Naive thymus-derived CD4-positive, alpha-beta T cell (primary cell): ENCODE measurements at regions not wholly inside any gene's neighbourhood (a gene's known extent, or its start where the extent isn't known, plus 50 kb on each side); places are given as distances from the start of the nearest gene placed in this dataset.
A peak's percentile ranks its signal among the peaks of the same experiment; 100 is the strongest.

Experiments used
- ATAC-seq: fragments of 150-1000 bp; cut with Tn5 transposase; 2 replicates; pipeline ENCODE4 v1.10.0; 2021; ENCODE audit warnings: mild to moderate bottlenecking, moderate library complexity
- CTCF ChIA-PET: fragments of 350-600 bp; sonication (Branson Sonifier 250); formaldehyde crosslinking; loops from one replicate; lab custom pipeline; 2021; ENCODE audit warnings: antibody characterized with exemption; lab: Charles Lee
- POLR2A ChIA-PET: fragments of 350-600 bp; sonication (Branson Sonifier 250); formaldehyde crosslinking; loops from one replicate; lab custom pipeline; 2021; ENCODE audit warnings: antibody characterized with exemption, inconsistent platforms; lab: Charles Lee
- DNase-seq, 9 donors: peaks; one replicate each; pipeline versions ENCODE4 v3.0.0 to v3.0.0-alpha.2; 2020 to 2022; ENCODE audit warnings: mixed read lengths in 1 of 9
- H3K27ac ChIP-seq: one replicate; pipeline ENCODE4 v1.7.0; 2013; ENCODE audit warnings: mild to moderate bottlenecking, low read depth, low read length, moderate library complexity
- H3K27me3 ChIP-seq, 2 donors: one replicate each; pipeline ENCODE4 v1.7.0; 2013; ENCODE audit warnings: low read length in 2 of 2, mild to moderate bottlenecking in 2 of 2, moderate library complexity in 2 of 2; ENCODE audit not compliant: control insufficient read depth in 2 of 2, insufficient read depth in 2 of 2
- H3K36me3 ChIP-seq, 3 experiments: 1 replicate in 2 of 3; 2 replicates in 1 of 3; pipeline ENCODE4 v1.7.0; 2013; ENCODE audit warnings: low read length in 3 of 3, mild to moderate bottlenecking in 3 of 3, moderate library complexity in 1 of 3; ENCODE audit not compliant: insufficient read depth in 3 of 3, control insufficient read depth in 2 of 3
- H3K4me1 ChIP-seq, 2 donors: one replicate each; pipeline ENCODE4 v1.7.0; 2013; ENCODE audit warnings: low read length in 2 of 2, mild to moderate bottlenecking in 2 of 2, moderate library complexity in 1 of 2; ENCODE audit not compliant: control insufficient read depth in 2 of 2, insufficient read depth in 2 of 2
- H3K4me3 ChIP-seq: 2 replicates; pipeline ENCODE4 v1.7.0; 2013; ENCODE audit warnings: mild to moderate bottlenecking, low read length
- H3K9me3 ChIP-seq, 3 experiments: 1 replicate in 2 of 3; 2 replicates in 1 of 3; pipeline ENCODE4 v1.7.0; 2013; ENCODE audit warnings: low read length in 3 of 3; ENCODE audit not compliant: control insufficient read depth in 2 of 3
- H3K27ac Mint-ChIP-seq, 9 donors: one replicate each; pipeline ENCODE4 v1.8.0; 2020 to 2022; ENCODE audit warnings: mixed read lengths in 9 of 9, mild to moderate bottlenecking in 8 of 9, moderate library complexity in 5 of 9, inconsistent platforms in 2 of 9
- H3K27me3 Mint-ChIP-seq, 5 donors: one replicate each; pipeline ENCODE4 v1.8.0; 2021 to 2022; ENCODE audit warnings: mixed read lengths in 5 of 5, mild to moderate bottlenecking in 1 of 5
- H3K36me3 Mint-ChIP-seq, 5 donors: one replicate each; pipeline ENCODE4 v1.8.0; 2020 to 2022; ENCODE audit warnings: mixed read lengths in 5 of 5, mild to moderate bottlenecking in 3 of 5, inconsistent platforms in 1 of 5
- H3K4me1 Mint-ChIP-seq, 7 donors: one replicate each; pipeline ENCODE4 v1.8.0; 2020 to 2022; ENCODE audit warnings: mixed read lengths in 7 of 7, mild to moderate bottlenecking in 3 of 7, inconsistent platforms in 1 of 7
- H3K4me3 Mint-ChIP-seq, 10 donors: one replicate each; pipeline ENCODE4 v1.8.0; 2020 to 2022; ENCODE audit warnings: mild to moderate bottlenecking in 10 of 10, mixed read lengths in 10 of 10, moderate library complexity in 6 of 10, inconsistent platforms in 2 of 10
- H3K9me3 Mint-ChIP-seq, 11 donors: one replicate each; pipeline ENCODE4 v1.8.0; 2020 to 2022; ENCODE audit warnings: mixed read lengths in 11 of 11, mild to moderate bottlenecking in 4 of 11, inconsistent platforms in 1 of 11, moderate library complexity in 1 of 11
- intact Hi-C, 2 donors: fragments of 100-400 bp; cut with micrococcal nuclease; formaldehyde crosslinking; loops; one replicate each; pipeline ENCODE4 v1.15.1; 2023

DNA sequence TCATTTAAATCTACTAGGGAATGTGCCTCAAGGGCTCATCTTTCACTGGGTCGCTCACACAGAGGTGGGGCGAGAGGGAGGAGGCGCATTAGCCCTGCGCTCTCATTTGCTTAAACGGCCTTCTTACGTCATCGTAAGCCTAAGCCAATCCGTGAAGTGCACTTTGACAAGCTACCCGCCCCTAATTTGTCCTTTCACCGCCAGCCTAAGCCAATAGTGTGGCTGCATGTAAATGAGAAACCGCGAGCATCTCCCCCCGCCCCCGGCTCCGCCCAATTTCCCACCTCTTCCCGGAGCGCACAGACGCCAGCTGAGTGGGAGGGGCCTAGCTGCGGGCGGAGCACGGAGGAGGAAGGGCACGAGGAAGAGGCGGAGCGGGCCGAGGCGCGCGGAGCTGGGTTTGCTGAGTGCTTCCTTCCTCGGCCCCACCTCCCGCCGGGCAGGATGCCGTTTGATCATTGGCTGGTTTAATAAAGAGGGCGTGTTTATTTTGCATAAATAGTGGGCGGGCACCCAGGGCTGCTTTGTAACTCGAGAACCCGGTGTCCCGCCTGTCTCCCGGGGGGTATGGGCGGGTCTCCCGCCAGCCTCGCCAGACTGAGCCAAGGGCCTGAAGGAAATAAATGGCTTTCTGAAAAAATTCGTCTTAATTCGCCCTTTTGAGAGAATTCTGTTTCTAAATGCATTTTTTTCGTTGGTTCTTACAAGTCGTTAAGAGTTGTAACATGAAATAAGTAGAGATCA lies 289.6 kb upstream of the NFE2L3 start:
- H3K27me3 Mint-ChIP-seq, result peaks cover 22 to 82% (median 62%) of the 10 kb centered on the region in 5 donors
- ChIA-PET CTCF (interaction anchor here (0.9 kb wide), 1 partner anchor 33 kb away, joined by 4 read pairs; no protein-coding TSS in a partner anchor), POLR2A (interaction anchor here (0.7 to 1.6 kb wide), 2 partner anchors 11 to 798 kb away, joined by 3 to 4 read pairs; no protein-coding TSS in a partner anchor)
- Histone ChIP-seq H3K36me3 (no peaks in the 10 kb centered on the region), H3K9me3 (peaks cover 0 to 28% (median 0%) of the 10 kb centered on the region in 3 experiments), H3K4me1 (peaks cover 0 to 6% of the 10 kb centered on the region in 2 donors), H3K27ac (no peak overlapping the region), H3K4me3 (peak overlapping the region; percentile 4), H3K27me3 (peaks cover 35 to 87% of the 10 kb centered on the region in 2 donors)
- peak overlapping the region in 8 of 9 donors; percentile 14 to 88 (median 84) for H3K27ac Mint-ChIP-seq
- H3K4me1 Mint-ChIP-seq, result peaks cover 8 to 46% (median 20%) of the 10 kb centered on the region in 7 donors
- H3K4me3 Mint-ChIP-seq, result peak overlapping the region in 8 of 10 donors; percentile 38 to 87 (median 61)
- peaks cover 0 to 25% (median 0%) of the 10 kb centered on the region in 5 donors for H3K36me3 Mint-ChIP-seq
- peaks cover 4 to 51% (median 20%) of the 10 kb centered on the region in 11 donors for H3K9me3 Mint-ChIP-seq
- ATAC-seq, result peak; percentile 93
- peak; percentile 32 to 95 (median 49) for DNase-seq
- intact Hi-C loops, result loop anchor here in 1 of 2 donors (1.0 to 10.0 kb wide), 12 partner anchors 30 to 1800 kb away; partner anchors contain the start of genes HIBADH, HNRNPA2B1, HOXA11 and NFE2L3

DNA sequence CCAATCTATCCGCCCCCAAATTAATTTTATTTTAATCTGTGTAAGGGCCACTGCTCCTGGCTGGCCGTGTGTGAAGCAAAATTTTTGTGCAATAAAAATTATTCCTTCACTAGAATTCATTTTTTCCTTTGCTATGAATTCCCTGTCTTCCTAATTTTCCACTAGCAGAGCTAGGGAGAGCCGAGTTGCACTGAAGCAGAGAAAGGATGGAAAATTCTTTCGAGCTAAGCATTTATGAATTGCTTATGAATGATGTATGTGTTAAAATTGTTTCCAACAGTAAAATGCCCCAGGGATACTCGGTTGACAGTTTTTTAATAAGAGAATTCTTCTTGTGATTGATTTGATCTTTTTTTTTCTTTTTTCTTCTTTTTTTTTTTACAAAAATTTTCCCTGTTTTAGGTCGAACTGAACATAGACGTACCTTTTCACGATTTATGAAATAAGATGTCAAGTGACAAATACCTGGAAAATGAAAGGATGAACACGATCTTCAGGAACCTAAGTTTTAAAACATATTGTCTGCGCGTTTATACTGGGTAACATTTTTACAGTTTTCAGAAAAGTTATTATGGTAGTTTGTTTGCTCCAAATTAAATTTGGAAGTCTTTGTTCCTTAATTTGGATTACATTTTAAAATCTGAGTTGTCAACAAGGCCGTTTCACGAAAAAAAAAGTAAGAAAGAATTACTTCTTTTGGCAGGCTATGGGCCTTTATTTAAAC lies 288.8 kb upstream of the NFE2L3 start:
- H3K27ac ChIP-seq, result no peak overlapping the region
- H3K4me3 ChIP-seq, result no peak overlapping the region
- Mint-ChIP-seq H3K27ac (peak overlapping the region in 6 of 9 donors; percentile 70 to 88 (median 80)), H3K27me3 (peaks cover 30 to 89% (median 69%) of the 10 kb centered on the region in 5 donors), H3K9me3 (peaks cover 4 to 51% (median 20%) of the 10 kb centered on the region in 11 donors), H3K36me3 (peaks cover 0 to 25% (median 0%) of the 10 kb centered on the region in 5 donors), H3K4me1 (peaks cover 8 to 46% (median 20%) of the 10 kb centered on the region in 7 donors), H3K4me3 (peak overlapping the region in 6 of 10 donors; percentile 50 to 87 (median 64))
- peaks cover 32 to 86% of the 10 kb centered on the region in 2 donors for H3K27me3 ChIP-seq
- no peaks in the 10 kb centered on the region for H3K36me3 ChIP-seq
- peaks cover 0 to 24% (median 0%) of the 10 kb centered on the region in 3 experiments for H3K9me3 ChIP-seq
- ATAC-seq, result no peak
- peaks cover 0 to 6% of the 10 kb centered on the region in 2 donors for H3K4me1 ChIP-seq
- no peak for DNase-seq
- intact Hi-C loops, result loop anchor here in 1 of 2 donors (2.0 to 10.0 kb wide), 8 partner anchors 30 to 1800 kb away; partner anchors contain the start of genes HIBADH, HOXA11, NFE2L3 and PALS2
- POLR2A ChIA-PET, result interaction anchor here (1.6 kb wide), 1 partner anchor 11 kb away, joined by 4 read pairs; no protein-coding TSS in a partner anchor
- CTCF ChIA-PET, result interaction anchor here (0.9 kb wide), 1 partner anchor 32 kb away, joined by 4 read pairs; no protein-coding TSS in a partner anchor

DNA sequence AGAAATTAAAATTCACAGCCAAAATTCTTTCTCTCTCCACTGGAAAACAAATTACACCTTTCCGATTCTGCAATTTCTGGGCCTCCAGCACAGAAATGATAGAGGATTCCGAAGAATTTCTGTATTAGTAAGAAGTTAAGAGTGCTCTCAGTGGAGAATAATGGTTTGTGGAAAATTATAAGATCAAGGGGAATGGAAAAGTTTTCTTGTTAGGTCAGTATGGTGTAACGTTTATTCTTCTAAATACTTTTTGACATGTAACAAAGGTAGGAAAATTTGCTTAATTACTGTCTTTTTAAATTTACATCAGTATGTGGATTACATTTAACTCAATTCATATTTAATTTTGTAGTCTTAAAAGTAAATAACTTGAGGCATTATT lies 288.3 kb upstream of the NFE2L3 start:
- peak overlapping the region in 3 of 9 donors; percentile 43 to 83 (median 76) for H3K27ac Mint-ChIP-seq
- DNase-seq (no peak), ATAC-seq (no peak)
- H3K36me3 Mint-ChIP-seq, result peaks cover 0 to 25% (median 0%) of the 10 kb centered on the region in 5 donors
- H3K4me3 Mint-ChIP-seq, result peak overlapping the region in 5 of 10 donors; percentile 27 to 71 (median 65)
- H3K4me1 Mint-ChIP-seq, result peaks cover 8 to 43% (median 20%) of the 10 kb centered on the region in 7 donors
- peaks cover 0 to 6% of the 10 kb centered on the region in 2 donors for H3K4me1 ChIP-seq
- peaks cover 4 to 49% (median 20%) of the 10 kb centered on the region in 11 donors for H3K9me3 Mint-ChIP-seq
- H3K27ac ChIP-seq, result no peak overlapping the region
- H3K4me3 ChIP-seq, result no peak overlapping the region
- H3K27me3 ChIP-seq, result peaks cover 32 to 83% of the 10 kb centered on the region in 2 donors
- ChIA-PET POLR2A (interaction anchor here (1.8 kb wide), 1 partner anchor 8 kb away, joined by 4 read pairs; no protein-coding TSS in a partner anchor), CTCF (no interaction called here)
- H3K27me3 Mint-ChIP-seq, result peaks cover 35 to 92% (median 73%) of the 10 kb centered on the region in 5 donors
- peaks cover 0 to 23% (median 0%) of the 10 kb centered on the region in 3 experiments for H3K9me3 ChIP-seq
- intact Hi-C loops, result loop anchor here in 1 of 2 donors (2.0 to 10.0 kb wide), 8 partner anchors 29 to 1799 kb away; partner anchors contain the start of genes HIBADH, HOXA11, NFE2L3 and PALS2
- H3K36me3 ChIP-seq, result no peaks in the 10 kb centered on the region

GRCh38 chr7:25864511-25864910 lies 287.5 kb upstream of the NFE2L3 start:
- peaks cover 0 to 23% (median 0%) of the 10 kb centered on the region in 3 experiments for H3K9me3 ChIP-seq
- ChIA-PET CTCF (no interaction called here), POLR2A (interaction anchor here (1.8 kb wide), 1 partner anchor 9 kb away, joined by 4 read pairs; no protein-coding TSS in a partner anchor)
- no peak overlapping the region for H3K27ac ChIP-seq
- Mint-ChIP-seq H3K9me3 (peaks cover 4 to 42% (median 16%) of the 10 kb centered on the region in 11 donors), H3K27ac (no peak overlapping the region), H3K27me3 (peaks cover 43 to 92% (median 73%) of the 10 kb centered on the region in 5 donors), H3K4me1 (peaks cover 8 to 35% (median 20%) of the 10 kb centered on the region in 7 donors), H3K36me3 (peaks cover 0 to 21% (median 0%) of the 10 kb centered on the region in 5 donors), H3K4me3 (no peak overlapping the region)
- intact Hi-C loops, result loop anchor here in 1 of 2 donors (5.0 to 10.0 kb wide), 3 partner anchors 682 to 1323 kb away; partner anchors contain the start of genes HOXA11 and PALS2
- H3K4me3 ChIP-seq, result no peak overlapping the region
- DNase-seq (no peak), ATAC-seq (no peak)
- no peaks in the 10 kb centered on the region for H3K36me3 ChIP-seq
- H3K4me1 ChIP-seq, result peaks cover 0 to 6% of the 10 kb centered on the region in 2 donors
- H3K27me3 ChIP-seq, result peaks cover 31 to 75% of the 10 kb centered on the region in 2 donors

- ATAC-seq, result no peak
- Mint-ChIP-seq H3K27me3 (peaks cover 50 to 92% (median 73%) of the 10 kb centered on the region in 5 donors), H3K36me3 (peaks cover 0 to 15% (median 0%) of the 10 kb centered on the region in 5 donors), H3K4me3 (no peak overlapping the region), H3K27ac (peak overlapping the region in 1 of 9 donors; percentile 48), H3K4me1 (peaks cover 8 to 29% (median 15%) of the 10 kb centered on the region in 7 donors), H3K9me3 (peaks cover 0 to 36% (median 10%) of the 10 kb centered on the region in 11 donors)
- ChIA-PET CTCF (no interaction called here), POLR2A (interaction anchor here (1.8 kb wide), 1 partner anchor 9 kb away, joined by 4 read pairs; no protein-coding TSS in a partner anchor)
- Histone ChIP-seq H3K4me3 (no peak overlapping the region), H3K27me3 (peaks cover 25 to 69% of the 10 kb centered on the region in 2 donors), H3K4me1 (peaks cover 0 to 6% of the 10 kb centered on the region in 2 donors), H3K36me3 (no peaks in the 10 kb centered on the region), H3K9me3 (peaks cover 0 to 20% (median 0%) of the 10 kb centered on the region in 3 experiments), H3K27ac (no peak overlapping the region)
- intact Hi-C loops, result loop anchor here in 1 of 2 donors (5.0 to 10.0 kb wide), 3 partner anchors 683 to 1322 kb away; partner anchors contain the start of genes HOXA11 and PALS2
- DNase-seq, result no peak
Measured at GRCh38 chr7:25864943-25865751, 286.9 kb upstream of the NFE2L3 start.
